Thyroid gland (tissue), 4 donors: ENCODE measurements at regions not wholly inside any gene's neighbourhood (a gene's known extent, or its start where the extent isn't known, plus 50 kb on each side); places are given as distances from the start of the nearest gene placed in this dataset.

ENCODE experiments used
- DNase-seq, 2 donors: peaks; one replicate each; pipeline ENCODE4 v3.0.0-alpha.2; 2019
- H3K27ac ChIP-seq, 3 donors: fragments of 200-600 bp; sonication (generic); 1 replicate in 2 of 3; 2 replicates in 1 of 3; pipeline ENCODE4 v1.5.1; 2016 to 2019; ENCODE audit warnings: mild to moderate bottlenecking in 1 of 3, moderate library complexity in 1 of 3
- H3K27me3 ChIP-seq: fragments of 200-600 bp; sonication (generic); one replicate; pipeline ENCODE4 v1.5.1; 2019
- H3K36me3 ChIP-seq, 2 donors: fragments of 200-600 bp; sonication (generic); one replicate each; pipeline ENCODE4 v1.5.1; 2016 to 2019
- H3K4me1 ChIP-seq, 2 donors: fragments of 200-600 bp; sonication (generic); one replicate each; pipeline ENCODE4 v1.5.1; 2017 to 2019
- H3K4me3 ChIP-seq, 3 donors: fragments of 200-600 bp; sonication (generic); replicated peaks in 1 of 3; 1 replicate in 2 of 3; 2 replicates in 1 of 3; pipeline ENCODE4 v1.5.1; 2016; ENCODE audit warnings: mild to moderate bottlenecking in 1 of 3
- H3K9me3 ChIP-seq: fragments of 200-600 bp; sonication (generic); one replicate; pipeline ENCODE4 v1.5.1; 2017
- POLR2A ChIP-seq, 2 donors: fragments of 450-650 bp; IDR thresholded peaks; one replicate each; pipeline ENCODE4 v1.6.1; 2017; ENCODE audit warnings: antibody characterized with exemption in 2 of 2, mild to moderate bottlenecking in 2 of 2, moderate library complexity in 1 of 2
- WGBS, 2 donors: methylation state at CpG; one replicate each; pipeline ENCODE4 v1.1.5; 2017; 5-methylcytosine and 5-hydroxymethylcytosine counted together
- intact Hi-C: fragments of 100-400 bp; cut with DNase I; formaldehyde crosslinking; loops from one replicate; pipeline ENCODE4 v1.15.1; 2023
- TF ChIP-seq, protein P1 (sequence below), 6 experiments: fragments of 200-600 bp in 3 of 6; fragments of 450-650 bp in 3 of 6; sonication (generic) in 3 of 6; IDR thresholded peaks; one replicate each; pipeline ENCODE4 v1.5.1; 2016 to 2019; ENCODE audit warnings: antibody characterized with exemption in 6 of 6, mild to moderate bottlenecking in 2 of 6, inconsistent platforms in 1 of 6, moderate library complexity in 1 of 6

DNA sequence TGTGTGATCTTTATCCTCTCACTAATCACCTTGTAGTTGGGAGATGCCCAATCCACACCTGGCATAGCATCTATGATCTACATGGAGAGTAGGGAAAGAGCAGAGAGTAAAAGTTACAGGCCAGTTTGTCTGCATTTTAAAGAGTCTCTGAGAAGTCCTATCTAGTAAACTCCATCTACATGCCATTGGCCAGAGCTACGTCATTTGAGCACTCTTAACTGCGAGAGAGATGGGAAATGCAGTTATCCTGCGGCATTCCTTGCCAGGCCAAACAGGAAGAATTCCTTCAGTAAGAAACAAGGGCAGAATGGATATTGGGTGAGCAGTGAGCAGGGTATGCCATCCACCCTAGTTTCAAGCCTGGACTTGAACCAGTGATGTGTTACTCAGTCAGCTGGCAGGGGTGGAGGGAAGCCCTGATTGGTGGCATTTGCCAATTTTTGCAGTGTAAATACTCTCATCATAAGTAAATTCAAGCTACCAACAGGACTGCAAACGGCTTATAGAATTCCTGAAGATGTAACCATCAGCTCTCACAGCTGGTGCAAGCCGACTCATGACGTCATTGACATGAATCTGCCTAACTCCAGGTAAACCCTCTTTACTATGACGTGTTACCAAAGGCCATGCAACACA is 156.8 kb upstream of the MSX2 start:
- intact Hi-C loops = no loop called here
- no peaks in the 10 kb centered on the region for H3K4me1 ChIP-seq
- WGBS, 2 donors = 76 to 79% methylated on average over 7 of the region's 7 CpGs
- no peaks in the 10 kb centered on the region for H3K36me3 ChIP-seq
- H3K4me3 ChIP-seq = no peak overlapping the region
- TF ChIP-seq, protein P1, sequence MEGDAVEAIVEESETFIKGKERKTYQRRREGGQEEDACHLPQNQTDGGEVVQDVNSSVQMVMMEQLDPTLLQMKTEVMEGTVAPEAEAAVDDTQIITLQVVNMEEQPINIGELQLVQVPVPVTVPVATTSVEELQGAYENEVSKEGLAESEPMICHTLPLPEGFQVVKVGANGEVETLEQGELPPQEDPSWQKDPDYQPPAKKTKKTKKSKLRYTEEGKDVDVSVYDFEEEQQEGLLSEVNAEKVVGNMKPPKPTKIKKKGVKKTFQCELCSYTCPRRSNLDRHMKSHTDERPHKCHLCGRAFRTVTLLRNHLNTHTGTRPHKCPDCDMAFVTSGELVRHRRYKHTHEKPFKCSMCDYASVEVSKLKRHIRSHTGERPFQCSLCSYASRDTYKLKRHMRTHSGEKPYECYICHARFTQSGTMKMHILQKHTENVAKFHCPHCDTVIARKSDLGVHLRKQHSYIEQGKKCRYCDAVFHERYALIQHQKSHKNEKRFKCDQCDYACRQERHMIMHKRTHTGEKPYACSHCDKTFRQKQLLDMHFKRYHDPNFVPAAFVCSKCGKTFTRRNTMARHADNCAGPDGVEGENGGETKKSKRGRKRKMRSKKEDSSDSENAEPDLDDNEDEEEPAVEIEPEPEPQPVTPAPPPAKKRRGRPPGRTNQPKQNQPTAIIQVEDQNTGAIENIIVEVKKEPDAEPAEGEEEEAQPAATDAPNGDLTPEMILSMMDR (IDR thresholded peaks at IDR 0.05) = no peak
- TF ChIP-seq POLR2A (IDR thresholded peaks at IDR 0.05) = no peak
- no peaks in the 10 kb centered on the region for H3K9me3 ChIP-seq
- no peaks in the 10 kb centered on the region for H3K27me3 ChIP-seq
- no peak overlapping the region for H3K27ac ChIP-seq
- no peak for DNase-seq

GRCh38 chr5:174570662-174571061 is 153.7 kb upstream of the MSX2 start:
- Histone ChIP-seq H3K4me3 (no peak overlapping the region), H3K36me3 (no peaks in the 10 kb centered on the region), H3K4me1 (no peaks in the 10 kb centered on the region), H3K9me3 (no peaks in the 10 kb centered on the region), H3K27ac (no peak overlapping the region), H3K27me3 (no peaks in the 10 kb centered on the region)
- TF ChIP-seq POLR2A (IDR thresholded peaks at IDR 0.05) = no peak
- TF ChIP-seq, protein P1 (IDR thresholded peaks at IDR 0.05) = no peak
- WGBS, 2 donors = 74 to 81% methylated on average over 4 of the region's 4 CpGs
- no peak for DNase-seq
- intact Hi-C loops = no loop called here

GRCh38 chr5:174571662-174572397 is 152.6 kb upstream of the MSX2 start:
- Histone ChIP-seq H3K27ac (no peak overlapping the region), H3K36me3 (no peaks in the 10 kb centered on the region), H3K9me3 (no peaks in the 10 kb centered on the region), H3K4me1 (no peaks in the 10 kb centered on the region), H3K4me3 (no peak overlapping the region), H3K27me3 (no peaks in the 10 kb centered on the region)
- TF ChIP-seq POLR2A (IDR thresholded peaks at IDR 0.05) = no peak
- TF ChIP-seq, protein P1 (IDR thresholded peaks at IDR 0.05) = no peak
- 50 to 51% methylated on average over 7 of the region's 7 CpGs for WGBS, 2 donors
- intact Hi-C loops = no loop called here
- DNase-seq = peak; percentile 11 to 25

GRCh38 chr5:174572591-174572990 is 151.8 kb upstream of the MSX2 start:
- no peaks in the 10 kb centered on the region for H3K27me3 ChIP-seq
- intact Hi-C loops = no loop called here
- no peak overlapping the region for H3K4me3 ChIP-seq
- no peaks in the 10 kb centered on the region for H3K4me1 ChIP-seq
- H3K9me3 ChIP-seq = no peaks in the 10 kb centered on the region
- TF ChIP-seq, protein P1 (IDR thresholded peaks at IDR 0.05) = no peak
- TF ChIP-seq POLR2A (IDR thresholded peaks at IDR 0.05) = no peak
- WGBS, 2 donors = 84 to 91% methylated on average over 9 of the region's 9 CpGs
- no peak for DNase-seq
- H3K36me3 ChIP-seq = no peaks in the 10 kb centered on the region
- no peak overlapping the region for H3K27ac ChIP-seq
